ENCODE measurements at regions not wholly inside any gene's neighbourhood (a gene's known extent, or its start where the extent isn't known, plus 50 kb on each side); places are given as distances from the start of the nearest gene placed in this dataset.
A peak's percentile ranks its signal among the peaks of the same experiment; 100 is the strongest.
"Not testable (repeated sequence)": the region's sequence is repeated elsewhere in the genome, so short reads cannot be mapped to it uniquely, and the experiment has no call there.

DNA sequence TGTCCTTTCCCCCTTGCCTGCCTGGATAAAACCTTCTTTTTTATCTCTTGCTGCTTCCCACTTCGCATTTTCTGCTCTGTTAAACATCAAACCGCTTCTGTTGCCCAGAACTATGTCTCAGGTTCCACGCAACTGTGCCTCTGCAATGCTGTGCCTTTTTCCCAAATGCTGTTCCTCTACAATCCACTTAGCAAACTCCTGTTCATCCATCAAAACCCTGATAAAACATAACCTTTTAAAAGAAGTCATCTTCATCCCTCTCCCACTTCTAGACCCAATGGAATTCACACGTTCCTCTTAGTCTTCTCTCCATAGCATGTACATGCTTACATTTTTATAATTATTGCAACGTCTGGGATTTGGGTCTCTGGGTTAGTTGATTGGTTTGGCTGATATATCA lies 111.9 kb upstream of the RRN3 start:
- ATAC-seq; H3K27ac ChIP-seq; H3K27me3 ChIP-seq; H3K36me3 ChIP-seq; H3K9me3 ChIP-seq; H3K4me1 ChIP-seq; H3K4me3 ChIP-seq; intact Hi-C loops (cut with DNase I); DNase-seq: not testable (repeated sequence)
- WGBS, 4 donors: 77 to 100% (median 97%) methylated on average over 3 to 5 of the region's 5 CpGs

GRCh38 chr16:15204571-15204970 lies 110.5 kb upstream of the RRN3 start:
- DNase-seq; H3K36me3 ChIP-seq; intact Hi-C loops (cut with DNase I); H3K9me3 ChIP-seq; H3K4me3 ChIP-seq; H3K4me1 ChIP-seq; H3K27ac ChIP-seq; H3K27me3 ChIP-seq: not testable (repeated sequence)
- WGBS, 4 donors: 34 to 51% (median 48%) methylated on average over 4 of the region's 5 CpGs; no CpG with 5 or more reads in 1 of the 4 donors
- peak in 1 of 4 donors; percentile 63 for ATAC-seq

- DNase-seq; H3K4me3 ChIP-seq; ATAC-seq; H3K27ac ChIP-seq; H3K4me1 ChIP-seq; H3K9me3 ChIP-seq; intact Hi-C loops (cut with DNase I); H3K36me3 ChIP-seq; H3K27me3 ChIP-seq: not testable (repeated sequence)
- WGBS, 4 donors: 62 to 87% (median 78%) methylated on average over 1 to 2 of the region's 2 CpGs
These were observed 98.7 kb upstream of the RRN3 start for GRCh38 chr16:15192813-15193212.

GRCh38 chr16:15192197-15192596 lies 98.1 kb upstream of the RRN3 start:
- 50 to 80% (median 73%) methylated on average over 1 of the region's 2 CpGs for WGBS, 4 donors
- intact Hi-C loops (cut with DNase I); H3K36me3 ChIP-seq; H3K9me3 ChIP-seq; H3K27ac ChIP-seq; H3K4me1 ChIP-seq; ATAC-seq; H3K4me3 ChIP-seq; DNase-seq; H3K27me3 ChIP-seq: not testable (repeated sequence)

DNA sequence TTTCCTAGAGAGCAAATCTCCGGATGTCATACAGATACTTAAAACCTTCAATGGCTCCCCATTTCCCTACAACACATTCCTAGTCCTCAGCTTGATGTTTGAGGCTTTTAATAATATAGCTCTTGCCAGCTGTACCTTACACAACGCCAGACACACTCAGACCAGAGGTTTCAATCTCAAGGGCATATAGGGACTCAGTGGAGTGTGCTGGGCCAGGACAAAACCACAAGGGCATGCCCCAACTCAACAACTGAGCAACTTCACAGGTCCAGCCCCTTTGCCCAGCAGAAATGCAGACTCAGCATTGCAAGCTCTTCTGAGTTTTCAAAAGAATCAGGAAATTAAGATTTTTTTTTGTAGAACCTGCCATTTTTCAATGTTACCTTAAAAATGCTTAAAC lies 95.4 kb upstream of the RRN3 start:
- WGBS, 4 donors: no CpG with 5 or more reads among the region's 2 CpGs
- H3K4me3 ChIP-seq; H3K27ac ChIP-seq; H3K4me1 ChIP-seq; H3K9me3 ChIP-seq; H3K27me3 ChIP-seq; intact Hi-C loops (cut with DNase I); ATAC-seq; H3K36me3 ChIP-seq; DNase-seq: not testable (repeated sequence)
